NCI-H187 treated with DMSO at 0.1 percent for 48 hours (cell line): ENCODE measurements at regions not wholly inside any gene's neighbourhood (a gene's known extent, or its start where the extent isn't known, plus 50 kb on each side); places are given as distances from the start of the nearest gene placed in this dataset.
"Not testable (repeated sequence)": the region's sequence is repeated elsewhere in the genome, so short reads cannot be mapped to it uniquely, and the experiment has no call there.

ENCODE experiments used
- DNase-seq: peaks from one replicate; lab custom pipeline; 2025; lab: John Stamatoyannopoulos, UW

GRCh38 chr1:213531369-213532310, 456.1 kb upstream of the PROX1 start:
- no peak for DNase-seq

- DNase-seq: no peak
Observed at GRCh38 chr1:213533125-213533524, 454.6 kb upstream of the PROX1 start.

GRCh38 chr1:213535679-213536078, 452.1 kb upstream of the PROX1 start:
- no peak for DNase-seq

GRCh38 chr1:213538251-213538650, 449.5 kb upstream of the PROX1 start:
- no peak for DNase-seq

- DNase-seq: no peak
Observed at GRCh38 chr1:213539464-213539863, 448.3 kb upstream of the PROX1 start.

GRCh38 chr1:213541641-213542040, 446.1 kb upstream of the PROX1 start:
- DNase-seq: no peak

- DNase-seq: not testable (repeated sequence)
Observed at GRCh38 chr1:213545181-213545580, 442.6 kb upstream of the PROX1 start.

- DNase-seq: no peak
Observed at GRCh38 chr1:213549982-213550381, 437.8 kb upstream of the PROX1 start.

GRCh38 chr1:213550804-213551203, 437.0 kb upstream of the PROX1 start:
- DNase-seq: no peak

GRCh38 chr1:213552045-213552444, 435.7 kb upstream of the PROX1 start:
- no peak for DNase-seq

GRCh38 chr1:213560226-213560625, 427.5 kb upstream of the PROX1 start:
- no peak for DNase-seq

GRCh38 chr1:213561870-213562269, 425.9 kb upstream of the PROX1 start:
- DNase-seq: no peak

- DNase-seq: no peak
Observed at GRCh38 chr1:213564215-213564659, 423.5 kb upstream of the PROX1 start.

- DNase-seq: no peak
Observed at GRCh38 chr1:213568929-213569815, 418.6 kb upstream of the PROX1 start.

- no peak for DNase-seq
Observed at GRCh38 chr1:213569816-213570150, 418.0 kb upstream of the PROX1 start.

GRCh38 chr1:213570487-213570886, 417.3 kb upstream of the PROX1 start:
- no peak for DNase-seq

GRCh38 chr1:213571419-213571818, 416.4 kb upstream of the PROX1 start:
- DNase-seq: no peak

GRCh38 chr1:213571843-213572242, 415.9 kb upstream of the PROX1 start:
- no peak for DNase-seq

GRCh38 chr1:213572912-213573647, 414.7 kb upstream of the PROX1 start:
- no peak for DNase-seq

- DNase-seq: no peak
Observed at GRCh38 chr1:213573648-213574009, 414.1 kb upstream of the PROX1 start.

- DNase-seq: no peak
Observed at GRCh38 chr1:213582976-213583567, 404.7 kb upstream of the PROX1 start.

- no peak for DNase-seq
Observed at GRCh38 chr1:213584272-213584671, 403.5 kb upstream of the PROX1 start.
